ENCODE measurements at regions not wholly inside any gene's neighbourhood (a gene's known extent, or its start where the extent isn't known, plus 50 kb on each side); places are given as distances from the start of the nearest gene placed in this dataset.

GRCh38 chr6:165229216-165229615, 80.2 kb downstream of the C6orf118 start:
- ChIA-PET POLR2A (no interaction called here), CTCF (no interaction called here)
- no peak for DNase-seq (ENCODE audit: extremely low spot score)
- TF ChIP-seq CTCF (IDR thresholded peaks at IDR 0.05; ENCODE audit: control extremely low read depth, extremely low read depth, low read depth, missing control alignments): no peak

- TF ChIP-seq CTCF (IDR thresholded peaks at IDR 0.05; ENCODE audit: control extremely low read depth, extremely low read depth, low read depth, missing control alignments): no peak
- no peak for DNase-seq (ENCODE audit: extremely low spot score)
- POLR2A ChIA-PET: no interaction called here
- CTCF ChIA-PET: no interaction called here
Observed at GRCh38 chr6:165227644-165228329, 81.6 kb downstream of the C6orf118 start.

- CTCF ChIA-PET: interaction anchor here (1.4 kb wide), 1 partner anchor 11 kb away, joined by 3 read pairs; no protein-coding TSS in a partner anchor
- TF ChIP-seq CTCF (IDR thresholded peaks at IDR 0.05; ENCODE audit: control extremely low read depth, extremely low read depth, low read depth, missing control alignments): no peak
- POLR2A ChIA-PET: no interaction called here
- DNase-seq (ENCODE audit: extremely low spot score): no peak
Observed at GRCh38 chr6:165223736-165224135, 85.7 kb downstream of the C6orf118 start.

GRCh38 chr6:165223101-165223500, 86.3 kb downstream of the C6orf118 start:
- no peak for TF ChIP-seq CTCF (IDR thresholded peaks at IDR 0.05; ENCODE audit: control extremely low read depth, extremely low read depth, low read depth, missing control alignments)
- no peak for DNase-seq (ENCODE audit: extremely low spot score)
- POLR2A ChIA-PET: no interaction called here
- CTCF ChIA-PET: interaction anchor here (1.1 kb wide), 1 partner anchor 15 kb away, joined by 3 read pairs; no protein-coding TSS in a partner anchor

GRCh38 chr6:165222315-165223025, 86.9 kb downstream of the C6orf118 start:
- TF ChIP-seq CTCF (IDR thresholded peaks at IDR 0.05; ENCODE audit: control extremely low read depth, extremely low read depth, low read depth, missing control alignments): no peak
- POLR2A ChIA-PET: no interaction called here
- CTCF ChIA-PET: interaction anchor here (1.1 to 1.4 kb wide), 2 partner anchors 15 to 20 kb away, joined by 3 read pairs; no protein-coding TSS in a partner anchor
- no peak for DNase-seq (ENCODE audit: extremely low spot score)

GRCh38 chr6:165220045-165220444, 89.4 kb downstream of the C6orf118 start:
- CTCF ChIA-PET: no interaction called here
- DNase-seq (ENCODE audit: extremely low spot score): no peak
- TF ChIP-seq CTCF (IDR thresholded peaks at IDR 0.05; ENCODE audit: control extremely low read depth, extremely low read depth, low read depth, missing control alignments): no peak
- POLR2A ChIA-PET: no interaction called here

Measured in GM10248 (cell line).